HCT116 (cell line): ENCODE measurements at regions not wholly inside any gene's neighbourhood (a gene's known extent, or its start where the extent isn't known, plus 50 kb on each side); places are given as distances from the start of the nearest gene placed in this dataset.

Experiments used
- ATAC-seq: fragments of 200-7000 bp; cut with Tn5 transposase; 2 replicates; pipeline ENCODE4 v1.9.1; 2020; ENCODE audit warnings: mild to moderate bottlenecking, moderate library complexity
- BruUV-seq: library from RNA; stranded (reverse); fragments of 400-500 nt; replicated peaks from 2 replicates; lab custom pipeline; 2021; lab: Mats Ljungman, UMichigan
- CTCF ChIA-PET: fragments of 300-600 bp; sonication (Branson Sonifier 250); formaldehyde crosslinking; loops from one replicate; lab custom pipeline; 2021; ENCODE audit warnings: antibody characterized with exemption; lab: Charles Lee
- POLR2A ChIA-PET: fragments of 300-600, 350-600 bp; sonication (Branson Sonifier 250); formaldehyde crosslinking; loops from one replicate; lab custom pipeline; 2021; ENCODE audit warnings: antibody characterized with exemption; lab: Charles Lee
- RAD21 ChIA-PET, 2 experiments: fragments of 300-600 bp; sonication (Branson Sonifier 250); formaldehyde crosslinking; loops; one replicate each; lab custom pipeline; 2023; ENCODE audit warnings: low total read pairs in 2 of 2; ENCODE audit not compliant: uncharacterized antibody in 2 of 2, unreplicated experiment in 2 of 2, low non-redundant PET in 1 of 2; lab: Charles Lee
- DNase-seq: peaks from one replicate; pipeline ENCODE4 v3.0.0-alpha.2; 2010; ENCODE audit warnings: low read depth, low spot score
- H2AFZ ChIP-seq: fragments of 200-600 bp; shearing (Covaris generic), sonication (generic); 2 replicates; pipeline ENCODE4 v1.6.1; 2017; ENCODE audit warnings: low read depth, mixed run types, mixed read lengths, antibody characterized with exemption, low read length; ENCODE audit not compliant: poor library complexity, severe bottlenecking
- H3K27ac ChIP-seq: 2 replicates; pipeline ENCODE4 v1.5.1; 2012; ENCODE audit warnings: low read depth, low read length
- H3K27me3 ChIP-seq: fragments of 200-600 bp; sonication (generic); 2 replicates; pipeline ENCODE4 v1.6.1; 2016; ENCODE audit warnings: mixed run types, low read length, mixed read lengths; ENCODE audit not compliant: insufficient read depth
- H3K36me3 ChIP-seq, 2 experiments: fragments of 200-500 bp in 1 of 2; fragments of 200-600 bp in 1 of 2; sonication (Bioruptor generic) in 1 of 2; sonication (generic) in 1 of 2; 2 replicates each; pipeline versions ENCODE4 v1.5.1 to v1.6.1; 2014 to 2016; ENCODE audit warnings: low read length in 2 of 2, inconsistent platforms in 1 of 2, mixed read lengths in 1 of 2, mixed run types in 1 of 2; ENCODE audit not compliant: insufficient read depth in 2 of 2, control insufficient read depth in 1 of 2
- H3K4me1 ChIP-seq, 2 experiments: fragments of 200-600 bp in 1 of 2; sonication (generic) in 1 of 2; 2 replicates each; pipeline versions ENCODE4 v1.5.1 to v1.6.1; 2012 to 2017; ENCODE audit warnings: low read length in 2 of 2, inconsistent platforms in 1 of 2, mild to moderate bottlenecking in 1 of 2, mixed read lengths in 1 of 2, mixed run types in 1 of 2, moderate library complexity in 1 of 2; ENCODE audit not compliant: insufficient read depth in 2 of 2, control insufficient read depth in 1 of 2
- H3K4me2 ChIP-seq: fragments of 200-600 bp; sonication (generic); 2 replicates; pipeline ENCODE4 v1.6.1; 2017; ENCODE audit warnings: mixed run types, low read length, mixed read lengths
- H3K4me3 ChIP-seq, 2 experiments: fragments of 200-600 bp in 1 of 2; sonication (generic) in 1 of 2; replicated peaks in 1 of 2; 2 replicates each; pipeline ENCODE4 v1.5.1; 2011 to 2016; ENCODE audit warnings: low read length in 2 of 2, control low read depth in 1 of 2, low read depth in 1 of 2, mild to moderate bottlenecking in 1 of 2, mixed read lengths in 1 of 2, mixed run types in 1 of 2
- H3K79me2 ChIP-seq: fragments of 200-600 bp; sonication (generic); 2 replicates; pipeline ENCODE4 v1.6.1; 2017; ENCODE audit warnings: mild to moderate bottlenecking, mixed run types, low read length, moderate library complexity, mixed read lengths; ENCODE audit not compliant: insufficient read depth
- H3K9ac ChIP-seq: fragments of 200-600 bp; sonication (generic); 2 replicates; pipeline ENCODE4 v1.6.1; 2016; ENCODE audit warnings: low read length, mixed read lengths
- H3K9me2 ChIP-seq: fragments of 200-600 bp; sonication (generic), shearing (Covaris generic); 2 replicates; pipeline ENCODE4 v1.6.1; 2017; ENCODE audit warnings: mixed run types, mild to moderate bottlenecking, moderate library complexity; ENCODE audit not compliant: insufficient read depth
- H3K9me3 ChIP-seq, 2 experiments: fragments of 200-500 bp in 1 of 2; fragments of 200-600 bp in 1 of 2; sonication (Bioruptor generic) in 1 of 2; sonication (generic) in 1 of 2; 2 replicates each; pipeline ENCODE4 v1.6.1; 2014 to 2017; ENCODE audit warnings: low read length in 2 of 2, mixed read lengths in 2 of 2, inconsistent platforms in 1 of 2, low read depth in 1 of 2, mild to moderate bottlenecking in 1 of 2, mixed run types in 1 of 2, moderate library complexity in 1 of 2; ENCODE audit not compliant: control insufficient read depth in 1 of 2, insufficient read depth in 1 of 2
- H4K20me1 ChIP-seq: fragments of 200-600 bp; sonication (generic), shearing (Covaris generic); 2 replicates; pipeline ENCODE4 v1.6.1; 2017; ENCODE audit warnings: mixed run types, mild to moderate bottlenecking, moderate library complexity; ENCODE audit not compliant: insufficient read depth
- CBX3 ChIP-seq: IDR thresholded peaks from 2 replicates; pipeline ENCODE4 v1.6.1; 2012; ENCODE audit warnings: low read depth
- CEBPB ChIP-seq: IDR thresholded peaks from 2 replicates; pipeline ENCODE4 v1.6.1; 2012; ENCODE audit warnings: low read depth
- EGR1 ChIP-seq: IDR thresholded peaks from 2 replicates; pipeline ENCODE4 v1.6.1; 2012; ENCODE audit warnings: low read depth
- ELF1 ChIP-seq: IDR thresholded peaks from 2 replicates; pipeline ENCODE4 v1.6.1; 2012; ENCODE audit warnings: low read depth, borderline replicate concordance
- EZH2phosphoT487 ChIP-seq: fragments of 200-600 bp; IDR thresholded peaks from 2 replicates; pipeline ENCODE4 v1.6.1; 2018; ENCODE audit warnings: antibody characterized with exemption, borderline replicate concordance
- FOSL1 ChIP-seq: IDR thresholded peaks from 2 replicates; pipeline ENCODE4 v1.6.1; 2012; ENCODE audit warnings: low read depth
- JUND ChIP-seq: IDR thresholded peaks from 2 replicates; pipeline ENCODE4 v1.6.1; 2012
- POLR2A ChIP-seq: IDR thresholded peaks from 2 replicates; pipeline ENCODE4 v1.7.0; 2011; ENCODE audit warnings: borderline replicate concordance; ENCODE audit not compliant: insufficient read depth, insufficient read length; ENCODE audit errors: extremely low read depth
- RAD21 ChIP-seq: IDR thresholded peaks from 2 replicates; pipeline ENCODE4 v1.6.1; 2012; ENCODE audit warnings: low read depth, mild to moderate bottlenecking
- SIN3A ChIP-seq: IDR thresholded peaks from 2 replicates; pipeline ENCODE4 v1.6.1; 2012; ENCODE audit warnings: low read depth
- SP1 ChIP-seq: IDR thresholded peaks from 2 replicates; pipeline ENCODE4 v1.6.1; 2012; ENCODE audit warnings: low read depth
- TCF7L2 ChIP-seq: IDR thresholded peaks from 2 replicates; pipeline ENCODE4 v1.7.0; 2011; ENCODE audit warnings: borderline replicate concordance, inconsistent platforms; ENCODE audit not compliant: insufficient read depth, insufficient read length; ENCODE audit errors: extremely low read depth
- ZFX ChIP-seq: fragments of 450-650 bp; IDR thresholded peaks from 2 replicates; pipeline ENCODE4 v1.6.1; 2017
- ZNF274 ChIP-seq: fragments of 200-500 bp; sonication (Bioruptor generic); IDR thresholded peaks from 2 replicates; pipeline ENCODE4 v1.6.1; 2014; ENCODE audit warnings: mild to moderate bottlenecking, low read depth, low read length, inconsistent platforms
- intact Hi-C: fragments of 100-400 bp; cut with micrococcal nuclease; formaldehyde crosslinking; loops from 2 replicates; pipeline ENCODE4 v1.10.0; 2022
- TF ChIP-seq, protein P1 (sequence below): IDR thresholded peaks from 2 replicates; pipeline ENCODE4 v1.6.1; 2012; ENCODE audit warnings: low read depth
- TF ChIP-seq, protein P2 (sequence below): IDR thresholded peaks from 2 replicates; pipeline ENCODE4 v1.6.1; 2011; ENCODE audit warnings: mild to moderate bottlenecking, low read length, moderate library complexity; ENCODE audit not compliant: insufficient replicate concordance; ENCODE audit errors: extremely low read depth
- TF ChIP-seq, protein P3 (sequence below): IDR thresholded peaks from 2 replicates; pipeline ENCODE4 v1.6.1; 2012
- TF ChIP-seq, protein P4 (sequence below), 3 experiments: fragments of 200-600 bp in 1 of 3; sonication (generic) in 1 of 3; IDR thresholded peaks in 2 of 3; conservative IDR thresholded peaks in 1 of 3; 2 replicates each; pipeline ENCODE4 v1.5.1; 2012 to 2017; ENCODE audit warnings: low read depth in 2 of 3, low read length in 2 of 3, antibody characterized with exemption in 1 of 3, borderline replicate concordance in 1 of 3, control low read depth in 1 of 3, mild to moderate bottlenecking in 1 of 3, mixed read lengths in 1 of 3, mixed run types in 1 of 3, moderate library complexity in 1 of 3; ENCODE audit not compliant: insufficient read depth in 1 of 3
- TF ChIP-seq, protein P5 (sequence below): IDR thresholded peaks from 2 replicates; pipeline ENCODE4 v1.6.1; 2012

DNA sequence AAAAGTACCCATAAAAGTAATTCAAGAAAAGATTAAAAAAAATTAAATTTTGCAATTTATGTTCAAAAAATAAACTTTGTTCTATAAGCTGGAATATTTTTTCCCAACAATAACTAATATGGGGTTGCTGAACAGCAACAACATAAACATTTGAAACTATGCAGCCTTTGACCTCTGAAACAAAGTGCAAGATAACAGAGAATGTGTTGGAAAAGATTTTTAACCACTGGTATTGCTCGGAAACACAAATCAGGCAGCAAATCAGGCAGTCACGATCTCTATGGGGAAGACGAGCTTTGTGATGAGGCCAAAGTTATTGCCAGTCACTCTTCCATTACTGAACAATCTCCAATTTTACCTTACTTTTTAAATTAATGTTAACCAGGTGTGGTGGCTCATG, 332.1 kb downstream of the PABPC4L start:
- Histone ChIP-seq H3K9me2 (no peaks in the 10 kb centered on the region), H3K4me1 (peaks cover 11 to 15% of the 10 kb centered on the region in 2 experiments), H3K4me2 (no peak overlapping the region), H2AFZ (no peak overlapping the region), H3K36me3 (no peaks in the 10 kb centered on the region), H3K9me3 (no peaks in the 10 kb centered on the region), H3K27me3 (no peaks in the 10 kb centered on the region), H3K4me3 (no peak overlapping the region), H3K9ac (no peak overlapping the region), H3K27ac (no peak overlapping the region), H3K79me2 (no peaks in the 10 kb centered on the region), H4K20me1 (no peaks in the 10 kb centered on the region)
- ATAC-seq (no peak), DNase-seq (no peak)
- BruUV-seq: no TSS peak
- intact Hi-C loops: no loop called here
- TF ChIP-seq, protein P1, sequence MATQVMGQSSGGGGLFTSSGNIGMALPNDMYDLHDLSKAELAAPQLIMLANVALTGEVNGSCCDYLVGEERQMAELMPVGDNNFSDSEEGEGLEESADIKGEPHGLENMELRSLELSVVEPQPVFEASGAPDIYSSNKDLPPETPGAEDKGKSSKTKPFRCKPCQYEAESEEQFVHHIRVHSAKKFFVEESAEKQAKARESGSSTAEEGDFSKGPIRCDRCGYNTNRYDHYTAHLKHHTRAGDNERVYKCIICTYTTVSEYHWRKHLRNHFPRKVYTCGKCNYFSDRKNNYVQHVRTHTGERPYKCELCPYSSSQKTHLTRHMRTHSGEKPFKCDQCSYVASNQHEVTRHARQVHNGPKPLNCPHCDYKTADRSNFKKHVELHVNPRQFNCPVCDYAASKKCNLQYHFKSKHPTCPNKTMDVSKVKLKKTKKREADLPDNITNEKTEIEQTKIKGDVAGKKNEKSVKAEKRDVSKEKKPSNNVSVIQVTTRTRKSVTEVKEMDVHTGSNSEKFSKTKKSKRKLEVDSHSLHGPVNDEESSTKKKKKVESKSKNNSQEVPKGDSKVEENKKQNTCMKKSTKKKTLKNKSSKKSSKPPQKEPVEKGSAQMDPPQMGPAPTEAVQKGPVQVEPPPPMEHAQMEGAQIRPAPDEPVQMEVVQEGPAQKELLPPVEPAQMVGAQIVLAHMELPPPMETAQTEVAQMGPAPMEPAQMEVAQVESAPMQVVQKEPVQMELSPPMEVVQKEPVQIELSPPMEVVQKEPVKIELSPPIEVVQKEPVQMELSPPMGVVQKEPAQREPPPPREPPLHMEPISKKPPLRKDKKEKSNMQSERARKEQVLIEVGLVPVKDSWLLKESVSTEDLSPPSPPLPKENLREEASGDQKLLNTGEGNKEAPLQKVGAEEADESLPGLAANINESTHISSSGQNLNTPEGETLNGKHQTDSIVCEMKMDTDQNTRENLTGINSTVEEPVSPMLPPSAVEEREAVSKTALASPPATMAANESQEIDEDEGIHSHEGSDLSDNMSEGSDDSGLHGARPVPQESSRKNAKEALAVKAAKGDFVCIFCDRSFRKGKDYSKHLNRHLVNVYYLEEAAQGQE: no peak
- TF ChIP-seq FOSL1: no peak
- no peak for TF ChIP-seq POLR2A
- TF ChIP-seq, protein P2, sequence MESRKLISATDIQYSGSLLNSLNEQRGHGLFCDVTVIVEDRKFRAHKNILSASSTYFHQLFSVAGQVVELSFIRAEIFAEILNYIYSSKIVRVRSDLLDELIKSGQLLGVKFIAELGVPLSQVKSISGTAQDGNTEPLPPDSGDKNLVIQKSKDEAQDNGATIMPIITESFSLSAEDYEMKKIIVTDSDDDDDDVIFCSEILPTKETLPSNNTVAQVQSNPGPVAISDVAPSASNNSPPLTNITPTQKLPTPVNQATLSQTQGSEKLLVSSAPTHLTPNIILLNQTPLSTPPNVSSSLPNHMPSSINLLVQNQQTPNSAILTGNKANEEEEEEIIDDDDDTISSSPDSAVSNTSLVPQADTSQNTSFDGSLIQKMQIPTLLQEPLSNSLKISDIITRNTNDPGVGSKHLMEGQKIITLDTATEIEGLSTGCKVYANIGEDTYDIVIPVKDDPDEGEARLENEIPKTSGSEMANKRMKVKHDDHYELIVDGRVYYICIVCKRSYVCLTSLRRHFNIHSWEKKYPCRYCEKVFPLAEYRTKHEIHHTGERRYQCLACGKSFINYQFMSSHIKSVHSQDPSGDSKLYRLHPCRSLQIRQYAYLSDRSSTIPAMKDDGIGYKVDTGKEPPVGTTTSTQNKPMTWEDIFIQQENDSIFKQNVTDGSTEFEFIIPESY: no peak
- no peak for TF ChIP-seq SIN3A
- TF ChIP-seq JUND: no peak
- TF ChIP-seq SP1: no peak
- TF ChIP-seq, protein P3, sequence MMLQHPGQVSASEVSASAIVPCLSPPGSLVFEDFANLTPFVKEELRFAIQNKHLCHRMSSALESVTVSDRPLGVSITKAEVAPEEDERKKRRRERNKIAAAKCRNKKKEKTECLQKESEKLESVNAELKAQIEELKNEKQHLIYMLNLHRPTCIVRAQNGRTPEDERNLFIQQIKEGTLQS: no peak
- no peak for TF ChIP-seq RAD21
- TF ChIP-seq CEBPB: no peak
- TF ChIP-seq EGR1: no peak
- TF ChIP-seq EZH2phosphoT487: no peak
- no peak for TF ChIP-seq TCF7L2
- TF ChIP-seq ELF1: no peak
- TF ChIP-seq ZFX: no peak
- TF ChIP-seq ZNF274: no peak
- TF ChIP-seq CBX3: no peak
- TF ChIP-seq, protein P4, sequence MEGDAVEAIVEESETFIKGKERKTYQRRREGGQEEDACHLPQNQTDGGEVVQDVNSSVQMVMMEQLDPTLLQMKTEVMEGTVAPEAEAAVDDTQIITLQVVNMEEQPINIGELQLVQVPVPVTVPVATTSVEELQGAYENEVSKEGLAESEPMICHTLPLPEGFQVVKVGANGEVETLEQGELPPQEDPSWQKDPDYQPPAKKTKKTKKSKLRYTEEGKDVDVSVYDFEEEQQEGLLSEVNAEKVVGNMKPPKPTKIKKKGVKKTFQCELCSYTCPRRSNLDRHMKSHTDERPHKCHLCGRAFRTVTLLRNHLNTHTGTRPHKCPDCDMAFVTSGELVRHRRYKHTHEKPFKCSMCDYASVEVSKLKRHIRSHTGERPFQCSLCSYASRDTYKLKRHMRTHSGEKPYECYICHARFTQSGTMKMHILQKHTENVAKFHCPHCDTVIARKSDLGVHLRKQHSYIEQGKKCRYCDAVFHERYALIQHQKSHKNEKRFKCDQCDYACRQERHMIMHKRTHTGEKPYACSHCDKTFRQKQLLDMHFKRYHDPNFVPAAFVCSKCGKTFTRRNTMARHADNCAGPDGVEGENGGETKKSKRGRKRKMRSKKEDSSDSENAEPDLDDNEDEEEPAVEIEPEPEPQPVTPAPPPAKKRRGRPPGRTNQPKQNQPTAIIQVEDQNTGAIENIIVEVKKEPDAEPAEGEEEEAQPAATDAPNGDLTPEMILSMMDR (IDR thresholded peaks at IDR 0.05 in 2 of 3, conservative IDR thresholded peaks at IDR 0.05 in 1 of 3; ENCODE audit: borderline replicate concordance in 1 of 3, insufficient read depth in 1 of 3, low read depth in 2 of 3, low read length in 2 of 3): no peak
- TF ChIP-seq, protein P5, sequence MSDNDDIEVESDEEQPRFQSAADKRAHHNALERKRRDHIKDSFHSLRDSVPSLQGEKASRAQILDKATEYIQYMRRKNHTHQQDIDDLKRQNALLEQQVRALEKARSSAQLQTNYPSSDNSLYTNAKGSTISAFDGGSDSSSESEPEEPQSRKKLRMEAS: no peak
- ChIA-PET POLR2A (no interaction called here), CTCF (no interaction called here), RAD21 (no interaction called here)
